Adrenal gland (tissue), 5 donors: ENCODE measurements at regions not wholly inside any gene's neighbourhood (a gene's known extent, or its start where the extent isn't known, plus 50 kb on each side); places are given as distances from the start of the nearest gene placed in this dataset.

Experiments
- CTCF ChIP-seq, 6 experiments: fragments of 450-650 bp in 4 of 6; fragments of 200-600 bp in 2 of 6; sonication (generic) in 1 of 6; IDR thresholded peaks; 1 replicate in 5 of 6; 2 replicates in 1 of 6; pipeline versions ENCODE4 v1.5.1 to v1.8.0; 2016 to 2021; ENCODE audit warnings: antibody characterized with exemption in 6 of 6, mild to moderate bottlenecking in 2 of 6, moderate library complexity in 1 of 6
- POLR2A ChIP-seq, 2 donors: fragments of 450-650 bp; IDR thresholded peaks; one replicate each; pipeline ENCODE4 v1.6.1; 2017; ENCODE audit warnings: antibody characterized with exemption in 2 of 2, mild to moderate bottlenecking in 2 of 2, moderate library complexity in 1 of 2
- donor health status: DM: no; HTN: no; CAD: no.

GRCh38 chr6:144666781-144667180 is 381.6 kb downstream of the UTRN start:
- no peak for TF ChIP-seq CTCF (IDR thresholded peaks at IDR 0.05)
- TF ChIP-seq POLR2A (IDR thresholded peaks at IDR 0.05), result no peak
